ENCODE measurements at regions not wholly inside any gene's neighbourhood (a gene's known extent, or its start where the extent isn't known, plus 50 kb on each side); places are given as distances from the start of the nearest gene placed in this dataset.

GRCh38 chr6:81552644-81553043, 199.8 kb downstream of the TENT5A start:
- Histone ChIP-seq H3K27ac (no peak overlapping the region), H3K4me1 (no peaks in the 10 kb centered on the region), H3K27me3 (no peaks in the 10 kb centered on the region), H3K4me3 (no peak overlapping the region), H3K36me3 (no peaks in the 10 kb centered on the region), H3K9me3 (no peaks in the 10 kb centered on the region)
- DNase-seq (no peak), ATAC-seq (no peak)
- intact Hi-C loops (cut with DNase I): no loop called here
- no peak for TF ChIP-seq CTCF (IDR thresholded peaks at IDR 0.05)

GRCh38 chr6:81547149-81547548, 205.3 kb downstream of the TENT5A start:
- intact Hi-C loops (cut with DNase I): no loop called here
- ATAC-seq: no peak

GRCh38 chr6:81534934-81535465, 217.5 kb downstream of the TENT5A start:
- no peak for TF ChIP-seq CTCF (IDR thresholded peaks at IDR 0.05)
- Histone ChIP-seq H3K27ac (no peak overlapping the region), H3K9me3 (no peaks in the 10 kb centered on the region), H3K36me3 (no peaks in the 10 kb centered on the region), H3K4me1 (no peaks in the 10 kb centered on the region), H3K4me3 (no peak overlapping the region), H3K27me3 (no peaks in the 10 kb centered on the region)
- ATAC-seq: no peak
- DNase-seq: no peak
- intact Hi-C loops (cut with DNase I): no loop called here

More at GRCh38 chr6:81547149-81547548, 205.3 kb downstream of the TENT5A start:
- Histone ChIP-seq H3K4me3 (no peak overlapping the region), H3K9me3 (no peaks in the 10 kb centered on the region), H3K4me1 (no peaks in the 10 kb centered on the region), H3K27me3 (no peaks in the 10 kb centered on the region), H3K27ac (no peak overlapping the region), H3K36me3 (no peaks in the 10 kb centered on the region)
- DNase-seq: no peak
- no peak for TF ChIP-seq CTCF (IDR thresholded peaks at IDR 0.05)

- no peaks in the 10 kb centered on the region for H3K36me3 ChIP-seq
- ATAC-seq (no peak), DNase-seq (no peak)
- H3K4me3 ChIP-seq: no peak overlapping the region
- H3K27ac ChIP-seq: no peak overlapping the region
- H3K27me3 ChIP-seq: no peaks in the 10 kb centered on the region
- intact Hi-C loops (cut with DNase I): no loop called here
- H3K9me3 ChIP-seq: no peaks in the 10 kb centered on the region
- TF ChIP-seq CTCF (IDR thresholded peaks at IDR 0.05): no peak
- H3K4me1 ChIP-seq: no peaks in the 10 kb centered on the region
Observed at GRCh38 chr6:81531869-81532561, 220.5 kb downstream of the TENT5A start.

- no peak for DNase-seq
- no peak for ATAC-seq
- intact Hi-C loops (cut with DNase I): no loop called here
- Histone ChIP-seq H3K36me3 (no peaks in the 10 kb centered on the region), H3K9me3 (no peaks in the 10 kb centered on the region), H3K4me1 (no peaks in the 10 kb centered on the region), H3K4me3 (no peak overlapping the region), H3K27me3 (no peaks in the 10 kb centered on the region), H3K27ac (no peak overlapping the region)
- TF ChIP-seq CTCF (IDR thresholded peaks at IDR 0.05): no peak
Observed at GRCh38 chr6:81517455-81517854, 235.0 kb downstream of the TENT5A start.

Measured in upper lobe of right lung (tissue), 1 donor.